ENCODE measurements at regions not wholly inside any gene's neighbourhood (a gene's known extent, or its start where the extent isn't known, plus 50 kb on each side); places are given as distances from the start of the nearest gene placed in this dataset.

DNA sequence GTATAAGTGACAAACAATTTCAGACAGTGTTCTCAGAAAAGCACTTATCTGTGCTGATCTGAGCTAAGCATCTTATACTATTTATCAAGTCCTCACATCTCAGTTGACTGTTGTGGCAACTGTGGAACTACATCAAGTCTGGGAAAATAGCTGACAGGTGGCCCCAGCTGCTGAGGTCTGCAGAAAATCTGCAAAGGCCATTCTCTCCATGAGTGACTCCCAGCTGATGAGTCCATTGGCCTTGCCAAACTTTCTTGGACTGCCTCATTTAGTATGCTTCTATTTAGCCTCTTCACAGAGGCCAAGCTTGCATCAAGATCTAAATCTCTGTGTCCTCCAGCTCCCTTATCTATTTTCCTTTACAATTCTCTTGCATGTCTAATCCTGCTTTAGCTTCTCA, 174.5 kb upstream of the RBM19 start:
- in situ Hi-C loops (cut with MboI; ENCODE audit: low sequenced_read_pairs, unreplicated experiment), result no loop called here
- TF ChIP-seq, protein P1, sequence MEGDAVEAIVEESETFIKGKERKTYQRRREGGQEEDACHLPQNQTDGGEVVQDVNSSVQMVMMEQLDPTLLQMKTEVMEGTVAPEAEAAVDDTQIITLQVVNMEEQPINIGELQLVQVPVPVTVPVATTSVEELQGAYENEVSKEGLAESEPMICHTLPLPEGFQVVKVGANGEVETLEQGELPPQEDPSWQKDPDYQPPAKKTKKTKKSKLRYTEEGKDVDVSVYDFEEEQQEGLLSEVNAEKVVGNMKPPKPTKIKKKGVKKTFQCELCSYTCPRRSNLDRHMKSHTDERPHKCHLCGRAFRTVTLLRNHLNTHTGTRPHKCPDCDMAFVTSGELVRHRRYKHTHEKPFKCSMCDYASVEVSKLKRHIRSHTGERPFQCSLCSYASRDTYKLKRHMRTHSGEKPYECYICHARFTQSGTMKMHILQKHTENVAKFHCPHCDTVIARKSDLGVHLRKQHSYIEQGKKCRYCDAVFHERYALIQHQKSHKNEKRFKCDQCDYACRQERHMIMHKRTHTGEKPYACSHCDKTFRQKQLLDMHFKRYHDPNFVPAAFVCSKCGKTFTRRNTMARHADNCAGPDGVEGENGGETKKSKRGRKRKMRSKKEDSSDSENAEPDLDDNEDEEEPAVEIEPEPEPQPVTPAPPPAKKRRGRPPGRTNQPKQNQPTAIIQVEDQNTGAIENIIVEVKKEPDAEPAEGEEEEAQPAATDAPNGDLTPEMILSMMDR (IDR thresholded peaks at IDR 0.05; ENCODE audit: borderline replicate concordance, control extremely low read depth, extremely low read depth, insufficient read depth, missing control alignments), result no peak
- DNase-seq (ENCODE audit: low spot score), result no peak

DNA sequence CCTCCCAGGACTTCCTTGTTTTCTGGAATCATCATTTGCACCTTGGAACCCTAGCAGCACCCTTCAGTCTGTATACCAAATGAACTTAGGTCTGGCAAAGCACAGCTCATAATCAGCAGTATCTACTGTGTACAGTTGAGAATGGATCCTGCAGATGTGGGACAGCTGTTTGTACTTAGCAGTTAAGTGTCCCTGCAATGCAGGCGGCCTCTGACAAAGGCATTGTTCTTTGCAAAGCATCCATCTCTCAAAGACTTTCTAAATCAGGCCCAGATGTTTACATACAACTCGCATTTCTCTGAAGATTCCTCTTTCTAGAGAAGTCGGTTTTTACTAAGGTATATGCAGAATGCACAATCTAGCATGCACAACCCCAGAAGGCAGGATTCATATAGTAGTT, 170.5 kb upstream of the RBM19 start:
- TF ChIP-seq, protein P1 (IDR thresholded peaks at IDR 0.05; ENCODE audit: borderline replicate concordance, control extremely low read depth, extremely low read depth, insufficient read depth, missing control alignments), result no peak
- in situ Hi-C loops (cut with MboI; ENCODE audit: low sequenced_read_pairs, unreplicated experiment), result no loop called here
- DNase-seq (ENCODE audit: low spot score), result no peak

DNA sequence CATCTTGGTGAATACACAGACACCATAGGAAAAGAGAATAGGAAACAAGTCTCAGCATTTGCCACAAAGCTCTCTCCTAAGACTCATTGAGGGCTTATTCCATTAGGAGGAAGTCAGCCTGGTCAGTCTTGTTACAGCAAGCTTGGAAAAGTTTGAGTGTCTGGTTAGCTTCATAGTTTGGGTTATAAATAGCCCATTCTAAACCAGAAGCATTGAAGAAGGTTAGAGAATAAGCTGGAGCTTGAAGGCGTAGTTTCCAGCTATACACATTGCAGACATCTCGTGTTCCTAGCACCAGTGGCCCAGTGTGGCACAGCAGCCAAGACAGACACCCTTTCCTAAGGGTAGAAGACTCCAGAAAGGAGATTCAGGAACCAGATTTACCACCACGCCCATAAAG, 168.8 kb upstream of the RBM19 start:
- in situ Hi-C loops (cut with MboI; ENCODE audit: low sequenced_read_pairs, unreplicated experiment), result no loop called here
- TF ChIP-seq, protein P1 (IDR thresholded peaks at IDR 0.05; ENCODE audit: borderline replicate concordance, control extremely low read depth, extremely low read depth, insufficient read depth, missing control alignments), result no peak
- DNase-seq (ENCODE audit: low spot score), result no peak

DNA sequence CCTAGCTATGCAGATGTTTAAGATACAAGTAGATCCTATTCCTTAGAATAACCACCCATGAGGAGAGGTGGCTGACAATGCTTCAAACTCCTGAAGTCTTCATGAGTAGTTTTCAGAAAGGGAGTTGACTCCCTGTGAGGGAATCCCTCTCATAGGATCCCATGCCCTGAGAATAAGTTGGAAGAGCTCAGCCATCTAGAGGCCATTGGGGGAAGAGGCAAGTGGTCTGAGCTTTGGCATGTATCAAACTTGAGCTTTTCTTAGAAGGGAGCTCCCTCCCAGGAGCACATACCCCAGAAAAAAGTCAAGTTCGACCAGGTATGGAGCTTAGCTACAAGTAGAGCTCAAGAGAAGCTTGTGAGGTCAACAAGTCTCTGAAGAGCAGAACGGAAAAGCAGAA, 165.7 kb upstream of the RBM19 start:
- in situ Hi-C loops (cut with MboI; ENCODE audit: low sequenced_read_pairs, unreplicated experiment), result no loop called here
- TF ChIP-seq, protein P1 (IDR thresholded peaks at IDR 0.05; ENCODE audit: borderline replicate concordance, control extremely low read depth, extremely low read depth, insufficient read depth, missing control alignments), result no peak
- DNase-seq (ENCODE audit: low spot score), result no peak

DNA sequence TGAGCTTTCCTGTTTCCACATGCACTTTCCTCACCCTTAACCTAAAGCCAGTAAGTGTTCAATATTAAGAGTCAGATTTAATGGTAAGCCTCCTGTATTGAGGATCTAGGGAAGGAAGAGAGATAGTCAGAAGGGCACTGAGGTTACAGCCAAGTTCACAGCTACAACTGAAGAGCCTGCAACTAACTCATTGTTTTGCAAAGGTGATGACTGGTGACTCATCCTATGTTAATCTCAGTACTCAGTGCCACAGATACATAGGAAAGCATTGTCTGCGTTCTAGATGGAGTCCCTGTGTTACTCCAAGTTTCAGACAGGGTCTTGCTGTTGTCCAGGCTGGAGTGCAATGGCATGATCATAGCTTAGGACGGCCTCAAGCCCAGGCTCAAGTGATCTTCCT, 157.0 kb upstream of the RBM19 start:
- TF ChIP-seq, protein P1 (IDR thresholded peaks at IDR 0.05; ENCODE audit: borderline replicate concordance, control extremely low read depth, extremely low read depth, insufficient read depth, missing control alignments), result no peak
- in situ Hi-C loops (cut with MboI; ENCODE audit: low sequenced_read_pairs, unreplicated experiment), result no loop called here
- DNase-seq (ENCODE audit: low spot score), result no peak

DNA sequence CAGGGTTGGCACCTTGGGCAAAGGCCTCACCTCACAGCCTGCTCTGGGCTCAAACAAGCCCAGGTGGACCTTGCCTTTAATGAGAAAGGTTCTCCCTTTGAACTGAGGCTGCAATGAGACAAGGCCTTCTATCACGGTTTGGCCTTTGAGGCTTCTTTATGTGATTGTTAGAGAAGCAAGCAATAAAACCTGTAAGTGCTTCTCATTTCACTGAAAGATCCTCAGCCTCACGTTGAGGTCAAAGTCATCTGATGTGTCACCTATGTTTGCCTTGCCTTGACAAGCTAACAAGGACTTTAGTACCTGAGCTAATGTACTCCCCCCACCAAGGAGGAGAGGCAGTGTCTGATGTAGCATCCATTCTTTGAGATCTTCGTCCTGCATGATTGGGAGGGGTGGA, 155.9 kb upstream of the RBM19 start:
- TF ChIP-seq, protein P1 (IDR thresholded peaks at IDR 0.05; ENCODE audit: borderline replicate concordance, control extremely low read depth, extremely low read depth, insufficient read depth, missing control alignments), result no peak
- DNase-seq (ENCODE audit: low spot score), result no peak
- in situ Hi-C loops (cut with MboI; ENCODE audit: low sequenced_read_pairs, unreplicated experiment), result no loop called here

DNA sequence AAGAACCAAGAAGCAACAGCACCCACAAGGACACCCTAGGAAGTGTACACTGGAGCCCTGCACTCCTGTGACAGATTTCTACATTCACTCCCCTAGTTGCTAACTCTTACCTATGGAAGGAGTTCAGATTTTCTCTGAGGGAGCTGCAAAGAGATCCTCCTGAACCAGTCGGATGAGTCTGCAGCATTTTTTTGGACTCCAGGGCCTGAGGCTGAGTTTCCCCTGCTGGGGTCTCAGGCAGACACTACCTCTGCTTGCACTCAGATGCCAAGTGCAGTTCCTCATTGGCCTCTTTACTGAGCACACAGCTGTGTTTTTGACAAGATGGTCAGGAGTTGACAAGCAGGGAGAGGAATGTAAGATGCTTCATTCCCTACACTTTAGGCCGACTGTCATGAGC, 153.2 kb upstream of the RBM19 start:
- in situ Hi-C loops (cut with MboI; ENCODE audit: low sequenced_read_pairs, unreplicated experiment), result no loop called here
- TF ChIP-seq, protein P1 (IDR thresholded peaks at IDR 0.05; ENCODE audit: borderline replicate concordance, control extremely low read depth, extremely low read depth, insufficient read depth, missing control alignments), result no peak
- DNase-seq (ENCODE audit: low spot score), result no peak
